ENCODE measurements at regions not wholly inside any gene's neighbourhood (a gene's known extent, or its start where the extent isn't known, plus 50 kb on each side); places are given as distances from the start of the nearest gene placed in this dataset.

DNA sequence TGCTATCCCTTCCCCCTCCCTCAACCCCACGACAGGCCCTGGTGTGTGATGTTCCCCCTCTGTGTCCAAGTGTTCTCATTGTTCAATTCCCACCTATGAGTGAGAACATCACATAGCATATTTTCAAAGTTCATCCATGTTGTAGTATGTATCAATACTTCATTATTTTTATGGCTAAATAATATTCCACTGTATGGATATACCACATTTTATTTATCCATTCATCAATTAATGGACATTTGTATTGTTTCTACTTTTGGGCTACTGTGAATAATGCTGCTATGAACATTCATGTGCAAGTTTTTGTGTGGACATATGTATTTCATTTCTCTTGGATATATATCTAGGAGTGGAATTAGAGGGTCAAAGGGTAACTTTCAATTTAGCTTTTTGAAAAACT lies 58.7 kb upstream of the ARMC2 start:
- TF ChIP-seq TEAD4 (IDR thresholded peaks at IDR 0.05; ENCODE audit: borderline replicate concordance, insufficient read depth), result no peak
- TF ChIP-seq, protein P1, sequence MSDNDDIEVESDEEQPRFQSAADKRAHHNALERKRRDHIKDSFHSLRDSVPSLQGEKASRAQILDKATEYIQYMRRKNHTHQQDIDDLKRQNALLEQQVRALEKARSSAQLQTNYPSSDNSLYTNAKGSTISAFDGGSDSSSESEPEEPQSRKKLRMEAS (IDR thresholded peaks at IDR 0.05; ENCODE audit: low read depth), result no peak
- TF ChIP-seq, protein P2, sequence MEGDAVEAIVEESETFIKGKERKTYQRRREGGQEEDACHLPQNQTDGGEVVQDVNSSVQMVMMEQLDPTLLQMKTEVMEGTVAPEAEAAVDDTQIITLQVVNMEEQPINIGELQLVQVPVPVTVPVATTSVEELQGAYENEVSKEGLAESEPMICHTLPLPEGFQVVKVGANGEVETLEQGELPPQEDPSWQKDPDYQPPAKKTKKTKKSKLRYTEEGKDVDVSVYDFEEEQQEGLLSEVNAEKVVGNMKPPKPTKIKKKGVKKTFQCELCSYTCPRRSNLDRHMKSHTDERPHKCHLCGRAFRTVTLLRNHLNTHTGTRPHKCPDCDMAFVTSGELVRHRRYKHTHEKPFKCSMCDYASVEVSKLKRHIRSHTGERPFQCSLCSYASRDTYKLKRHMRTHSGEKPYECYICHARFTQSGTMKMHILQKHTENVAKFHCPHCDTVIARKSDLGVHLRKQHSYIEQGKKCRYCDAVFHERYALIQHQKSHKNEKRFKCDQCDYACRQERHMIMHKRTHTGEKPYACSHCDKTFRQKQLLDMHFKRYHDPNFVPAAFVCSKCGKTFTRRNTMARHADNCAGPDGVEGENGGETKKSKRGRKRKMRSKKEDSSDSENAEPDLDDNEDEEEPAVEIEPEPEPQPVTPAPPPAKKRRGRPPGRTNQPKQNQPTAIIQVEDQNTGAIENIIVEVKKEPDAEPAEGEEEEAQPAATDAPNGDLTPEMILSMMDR (IDR thresholded peaks at IDR 0.05), result no peak
- no peak for TF ChIP-seq JUND (IDR thresholded peaks at IDR 0.05)
- TF ChIP-seq RAD21 (IDR thresholded peaks at IDR 0.05; ENCODE audit: low read length), result no peak
- TF ChIP-seq YY1 (IDR thresholded peaks at IDR 0.05; ENCODE audit: low read depth), result no peak
- TF ChIP-seq GABPA (IDR thresholded peaks at IDR 0.05; ENCODE audit: low read depth), result no peak
- no peak for TF ChIP-seq ELF1 (IDR thresholded peaks at IDR 0.05)
